Stomach (tissue), 4 donors: ENCODE measurements at regions not wholly inside any gene's neighbourhood (a gene's known extent, or its start where the extent isn't known, plus 50 kb on each side); places are given as distances from the start of the nearest gene placed in this dataset.

ENCODE experiments used
- CTCF ChIP-seq, 7 experiments: fragments of 450-650 bp in 4 of 7; fragments of 200-600 bp in 3 of 7; sonication (generic) in 3 of 7; IDR thresholded peaks; one replicate each; pipeline ENCODE4 v1.5.1; 2016 to 2019; ENCODE audit warnings: antibody characterized with exemption in 7 of 7, control low read depth in 2 of 7, mild to moderate bottlenecking in 1 of 7
- EP300 ChIP-seq: sonication (generic); formaldehyde crosslinking; IDR thresholded peaks from one replicate; pipeline ENCODE4 v1.6.1; 2017; ENCODE audit warnings: antibody characterized with exemption
- POLR2A ChIP-seq, 4 donors: fragments of 450-650 bp; IDR thresholded peaks; one replicate each; pipeline ENCODE4 v1.6.1; 2016; ENCODE audit warnings: antibody characterized with exemption in 4 of 4, control low read depth in 2 of 4, mild to moderate bottlenecking in 1 of 4, moderate library complexity in 1 of 4
- POLR2AphosphoS5 ChIP-seq, 3 donors: sonication (generic); formaldehyde crosslinking; IDR thresholded peaks; one replicate each; pipeline ENCODE4 v1.6.1; 2016; ENCODE audit warnings: antibody characterized with exemption in 3 of 3

DNA sequence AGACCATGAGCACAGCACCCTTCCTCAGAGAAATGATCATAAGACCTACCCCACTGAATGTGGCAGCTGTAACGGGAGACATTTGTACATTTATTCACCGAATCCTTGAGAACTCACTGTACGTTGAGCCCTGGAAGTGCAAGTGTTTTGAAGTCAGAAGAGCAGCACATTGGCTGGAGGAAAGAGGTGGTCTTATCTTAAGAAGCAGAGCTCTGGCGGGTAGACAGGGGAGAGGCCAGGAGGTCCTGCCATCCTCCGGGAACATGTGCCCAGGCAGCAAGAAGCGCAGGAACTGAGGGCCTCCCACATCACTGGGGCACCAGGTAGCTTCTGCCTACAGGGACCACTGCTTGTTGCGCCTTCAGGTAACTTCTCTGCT, 169.2 kb upstream of the IRF2BP2 start:
- TF ChIP-seq POLR2A (IDR thresholded peaks at IDR 0.05) (peak in 1 of 4 donors; percentile 4), CTCF (IDR thresholded peaks at IDR 0.05) (peak in 1 of 7 experiments; percentile 1), EP300 (no peak), POLR2AphosphoS5 (IDR thresholded peaks at IDR 0.05) (no peak)
